Esophagus (tissue), 2 donors: ENCODE measurements at regions not wholly inside any gene's neighbourhood (a gene's known extent, or its start where the extent isn't known, plus 50 kb on each side); places are given as distances from the start of the nearest gene placed in this dataset.

Experiments
- H3K27ac ChIP-seq, 2 donors: one replicate each; pipeline ENCODE4 v1.5.1; 2013; ENCODE audit warnings: low read depth in 2 of 2, mild to moderate bottlenecking in 2 of 2, inconsistent platforms in 1 of 2, low read length in 1 of 2, moderate library complexity in 1 of 2
- H3K27me3 ChIP-seq, 2 donors: one replicate each; pipeline ENCODE4 v1.6.1; 2013; ENCODE audit warnings: low read length in 2 of 2, control low read depth in 1 of 2, mild to moderate bottlenecking in 1 of 2; ENCODE audit not compliant: insufficient read depth in 2 of 2, control insufficient read depth in 1 of 2
- H3K36me3 ChIP-seq, 2 donors: one replicate each; pipeline ENCODE4 v1.6.1; 2013; ENCODE audit warnings: low read length in 1 of 2; ENCODE audit not compliant: control insufficient read depth in 2 of 2, insufficient read depth in 2 of 2
- H3K4me1 ChIP-seq, 2 donors: one replicate each; pipeline ENCODE4 v1.6.1; 2013; ENCODE audit warnings: low read length in 1 of 2; ENCODE audit not compliant: control insufficient read depth in 2 of 2, insufficient read depth in 2 of 2
- H3K4me3 ChIP-seq, 2 donors: one replicate each; pipeline ENCODE4 v1.5.1; 2013; ENCODE audit warnings: low read length in 2 of 2, mild to moderate bottlenecking in 2 of 2, low read depth in 1 of 2, moderate library complexity in 1 of 2
- H3K9me3 ChIP-seq, 2 donors: one replicate each; pipeline ENCODE4 v1.6.1; 2013; ENCODE audit warnings: mild to moderate bottlenecking in 2 of 2, low read depth in 1 of 2, low read length in 1 of 2, moderate library complexity in 1 of 2; ENCODE audit not compliant: control insufficient read depth in 2 of 2, insufficient read depth in 1 of 2
- WGBS, 2 donors: extraction: QIAGEN DNeasy Blood & Tissue Kit; methylation state at CpG; one replicate each; pipeline ENCODE4 v1.1.7; 2013; 5-methylcytosine and 5-hydroxymethylcytosine counted together
- donor health status: healthy with polysubstance abuse.
- donor health status: Bipolar disorder and iron deficiency.

DNA sequence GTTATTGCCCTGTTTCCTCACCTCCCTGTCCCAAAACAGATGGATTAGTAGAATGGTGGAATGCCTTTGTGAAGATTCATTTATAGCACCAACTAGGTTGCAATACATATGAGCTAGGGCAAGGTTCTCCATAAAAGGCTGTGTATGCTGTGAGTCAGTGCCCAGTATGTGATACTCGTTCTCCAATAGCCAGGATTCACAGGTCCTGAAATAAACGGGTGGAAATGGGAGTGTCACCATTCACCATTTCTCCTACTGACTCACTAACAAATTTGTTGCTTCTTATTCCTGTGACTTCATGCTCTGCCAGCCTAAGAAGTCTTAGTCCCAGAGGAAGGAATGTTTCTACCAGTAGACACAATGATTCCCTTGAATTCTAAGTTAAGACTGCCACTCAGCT, 1745.4 kb downstream of the SLITRK1 start:
- no peaks in the 10 kb centered on the region for H3K27me3 ChIP-seq
- no peaks in the 10 kb centered on the region for H3K36me3 ChIP-seq
- no peaks in the 10 kb centered on the region for H3K9me3 ChIP-seq
- no peaks in the 10 kb centered on the region for H3K4me1 ChIP-seq
- no peak overlapping the region for H3K4me3 ChIP-seq
- no peak overlapping the region for H3K27ac ChIP-seq
- 69 to 79% methylated on average over 2 of the region's 2 CpGs for WGBS, 2 donors

DNA sequence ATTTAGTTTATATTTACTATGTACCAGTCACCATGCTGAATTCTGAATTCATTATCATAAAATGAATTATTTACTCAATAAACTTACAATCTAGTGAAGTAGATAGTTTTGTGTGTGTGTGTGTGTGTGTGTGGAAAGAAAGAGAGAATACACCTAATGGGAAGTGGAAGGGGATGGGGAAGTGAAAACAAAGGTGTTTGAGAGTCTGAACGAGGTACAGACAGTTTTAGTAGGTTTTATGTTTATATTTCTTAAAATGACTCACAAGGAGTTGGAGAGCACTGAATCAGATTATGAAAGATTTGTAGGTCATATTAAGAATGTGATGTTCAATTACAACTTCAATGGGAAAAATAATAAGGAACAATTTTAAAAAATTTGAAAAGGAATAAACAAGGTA, 1753.0 kb downstream of the SLITRK1 start:
- Histone ChIP-seq H3K4me1 (no peaks in the 10 kb centered on the region), H3K9me3 (no peaks in the 10 kb centered on the region), H3K27ac (no peak overlapping the region), H3K4me3 (no peak overlapping the region), H3K27me3 (no peaks in the 10 kb centered on the region), H3K36me3 (no peaks in the 10 kb centered on the region)
- WGBS, 2 donors = 26 to 41% methylated on average over 1 of the region's 1 CpG

DNA sequence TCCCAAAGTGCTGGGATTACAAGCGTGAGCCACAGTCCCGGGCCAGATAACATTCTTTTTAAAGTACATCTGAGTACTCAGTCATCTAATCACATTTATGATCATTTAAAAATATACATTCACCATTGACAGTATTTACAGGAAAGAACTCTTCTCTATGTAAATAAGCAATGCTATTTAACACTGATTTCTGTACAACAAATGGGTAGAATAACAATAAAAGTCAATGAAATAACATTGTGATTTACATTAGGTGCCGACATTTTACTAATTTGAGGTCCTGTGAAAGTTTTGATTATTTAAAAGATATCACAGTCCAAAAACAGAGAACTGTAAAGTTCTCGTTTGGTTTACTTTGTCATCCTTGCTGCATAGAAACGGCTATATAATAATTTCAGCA, 1763.7 kb downstream of the SLITRK1 start:
- no peak overlapping the region for H3K4me3 ChIP-seq
- no peak overlapping the region for H3K27ac ChIP-seq
- H3K36me3 ChIP-seq = no peaks in the 10 kb centered on the region
- no peaks in the 10 kb centered on the region for H3K4me1 ChIP-seq
- WGBS, 2 donors = 71 to 72% methylated on average over 5 of the region's 5 CpGs
- H3K9me3 ChIP-seq = no peaks in the 10 kb centered on the region
- no peaks in the 10 kb centered on the region for H3K27me3 ChIP-seq

DNA sequence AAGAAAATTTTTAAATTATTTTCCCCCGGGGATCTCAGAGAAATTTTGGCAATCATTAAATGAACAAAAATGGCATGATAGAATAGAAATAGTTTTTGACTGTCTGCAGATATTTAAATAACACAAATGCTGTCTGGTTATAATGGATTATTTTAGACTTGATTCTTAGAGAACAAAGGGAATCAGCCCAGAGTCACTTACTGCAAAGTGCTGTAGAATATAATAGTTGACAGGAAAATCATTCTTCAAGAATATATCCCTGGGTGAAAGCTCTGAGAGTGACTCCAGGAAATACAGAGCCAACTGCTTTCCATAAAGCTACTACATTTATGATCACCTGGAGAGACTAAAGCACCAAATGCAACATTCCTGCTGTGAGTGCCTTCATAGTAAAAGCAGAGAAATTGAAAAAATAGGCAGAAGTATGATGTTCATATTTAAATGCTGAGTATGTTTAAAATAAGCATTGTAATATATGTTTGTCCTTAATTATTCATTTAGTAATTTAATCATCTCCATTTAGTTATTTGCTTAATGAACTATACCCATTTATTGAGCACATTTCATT, 1765.8 kb downstream of the SLITRK1 start:
- 62 to 67% methylated on average over 1 of the region's 1 CpG for WGBS, 2 donors
- no peak overlapping the region for H3K27ac ChIP-seq
- no peaks in the 10 kb centered on the region for H3K4me1 ChIP-seq

DNA sequence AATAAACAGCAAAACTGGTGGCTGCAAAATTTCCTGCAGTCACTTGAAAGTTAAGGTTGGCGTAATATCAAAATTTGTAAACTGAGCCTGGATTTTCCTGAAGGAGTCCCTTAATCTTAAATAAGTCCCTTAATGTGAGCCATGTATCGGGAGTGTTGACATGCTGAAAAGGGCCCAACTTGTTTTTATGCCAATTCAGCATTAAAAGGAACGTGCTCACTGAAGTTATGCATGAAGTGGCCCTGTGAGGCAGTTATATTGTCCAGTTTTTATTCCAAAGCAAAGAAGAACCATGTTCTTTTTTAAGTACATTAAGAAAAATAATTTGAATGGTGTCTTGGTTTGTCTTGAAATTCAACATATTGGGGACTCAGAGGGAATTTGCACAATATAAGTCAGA, 1766.9 kb downstream of the SLITRK1 start:
- H3K27ac ChIP-seq = no peak overlapping the region
- no peaks in the 10 kb centered on the region for H3K27me3 ChIP-seq
- 69 to 71% methylated on average over 3 of the region's 3 CpGs for WGBS, 2 donors
- H3K4me1 ChIP-seq = no peaks in the 10 kb centered on the region
- no peak overlapping the region for H3K4me3 ChIP-seq
- no peaks in the 10 kb centered on the region for H3K36me3 ChIP-seq
- no peaks in the 10 kb centered on the region for H3K9me3 ChIP-seq

More for the DNA sequence above, 1765.8 kb downstream of the SLITRK1 start:
- H3K36me3 ChIP-seq = no peaks in the 10 kb centered on the region
- H3K4me3 ChIP-seq = no peak overlapping the region
- H3K9me3 ChIP-seq = no peaks in the 10 kb centered on the region
- no peaks in the 10 kb centered on the region for H3K27me3 ChIP-seq

DNA sequence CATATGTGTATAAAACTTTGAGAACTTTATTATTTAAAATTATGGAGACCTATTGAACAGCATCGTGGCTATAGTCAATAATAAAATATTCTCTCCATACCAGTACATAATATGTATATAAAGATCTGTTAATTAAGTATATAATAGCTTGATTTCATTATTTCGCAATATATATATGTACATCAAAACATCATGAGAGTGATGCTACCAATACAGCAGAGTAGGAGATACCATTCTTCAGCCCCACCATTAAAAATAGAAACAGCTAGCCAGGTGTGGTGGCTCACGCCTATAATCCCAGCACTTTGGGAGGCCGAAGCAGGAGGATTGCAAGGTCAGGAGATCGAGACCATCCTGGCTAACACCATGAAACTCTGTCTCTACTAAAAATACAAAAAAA, 1755.3 kb upstream of the SPRY2 start:
- Histone ChIP-seq H3K27me3 (no peaks in the 10 kb centered on the region), H3K36me3 (no peaks in the 10 kb centered on the region), H3K9me3 (peaks cover 0 to 3% of the 10 kb centered on the region in 2 donors), H3K4me3 (no peak overlapping the region), H3K27ac (no peak overlapping the region), H3K4me1 (no peaks in the 10 kb centered on the region)
- WGBS, 2 donors = 87 to 88% methylated on average over 5 of the region's 5 CpGs

DNA sequence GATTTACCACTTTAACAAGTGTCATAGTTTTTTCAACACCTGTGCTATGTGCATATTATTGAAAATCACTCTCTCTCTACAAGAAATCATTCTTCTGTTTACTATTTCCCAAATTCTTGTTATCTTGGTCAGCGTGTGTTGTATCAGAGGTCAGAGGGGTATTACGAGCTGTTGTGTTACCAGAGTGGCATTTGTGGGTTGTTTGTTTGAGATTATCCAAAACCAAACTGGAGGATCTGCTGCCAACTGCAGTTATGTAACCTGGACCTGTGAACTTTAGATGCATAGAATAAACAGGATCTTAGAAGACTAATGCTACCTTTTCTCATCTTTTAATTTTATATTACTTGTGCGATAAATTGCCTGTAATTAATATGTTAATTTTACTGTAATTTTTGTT, 1751.4 kb upstream of the SPRY2 start:
- Histone ChIP-seq H3K4me1 (no peaks in the 10 kb centered on the region), H3K27ac (no peak overlapping the region), H3K27me3 (no peaks in the 10 kb centered on the region), H3K36me3 (no peaks in the 10 kb centered on the region), H3K4me3 (no peak overlapping the region), H3K9me3 (peaks cover 0 to 3% of the 10 kb centered on the region in 2 donors)
- WGBS, 2 donors = 70 to 78% methylated on average over 3 of the region's 3 CpGs

DNA sequence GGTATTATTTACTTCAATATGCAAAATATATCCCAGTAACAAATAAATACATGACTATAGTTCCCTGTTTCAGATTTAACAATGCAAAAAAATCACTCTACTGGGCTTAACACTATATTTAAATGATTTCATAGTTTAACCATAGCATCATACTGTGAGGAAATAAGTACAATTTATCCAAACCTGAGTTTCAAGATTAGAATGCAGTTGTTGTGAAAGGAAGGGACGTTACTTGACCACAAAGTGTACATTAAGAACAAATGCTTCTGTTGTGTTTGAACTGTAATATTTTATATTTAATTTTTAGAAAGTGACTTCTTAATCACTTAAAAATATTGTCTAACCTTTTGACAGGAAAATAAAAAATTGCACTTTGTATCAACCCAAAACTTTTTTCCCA, 1747.9 kb upstream of the SPRY2 start:
- no peak overlapping the region for H3K27ac ChIP-seq
- no peaks in the 10 kb centered on the region for H3K9me3 ChIP-seq
- no peaks in the 10 kb centered on the region for H3K27me3 ChIP-seq
- WGBS, 2 donors = 24 to 51% methylated on average over 1 of the region's 1 CpG
- no peaks in the 10 kb centered on the region for H3K4me1 ChIP-seq
- H3K36me3 ChIP-seq = no peaks in the 10 kb centered on the region
- no peak overlapping the region for H3K4me3 ChIP-seq

DNA sequence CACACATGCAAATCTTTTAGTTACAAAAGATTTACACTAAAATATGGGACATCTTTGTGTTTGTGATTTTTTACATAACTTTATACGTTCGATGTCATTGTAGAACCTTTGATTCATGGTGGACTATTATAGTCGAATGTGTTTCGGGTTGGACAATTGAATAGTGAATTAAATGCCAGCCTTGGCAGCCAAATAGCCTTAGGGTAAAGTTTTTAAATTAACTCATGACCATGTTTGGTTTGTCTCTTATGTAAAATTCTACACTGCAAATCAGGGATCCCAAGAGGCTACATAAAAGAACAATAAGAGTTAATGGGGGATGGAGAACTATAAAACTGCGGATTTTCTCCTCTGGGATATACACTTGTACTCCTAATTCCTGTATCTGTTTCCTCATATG, 1735.6 kb upstream of the SPRY2 start:
- Histone ChIP-seq H3K36me3 (no peaks in the 10 kb centered on the region), H3K27ac (no peak overlapping the region), H3K4me3 (no peak overlapping the region), H3K4me1 (no peaks in the 10 kb centered on the region), H3K27me3 (no peaks in the 10 kb centered on the region), H3K9me3 (no peaks in the 10 kb centered on the region)
- 59 to 70% methylated on average over 5 of the region's 5 CpGs for WGBS, 2 donors

DNA sequence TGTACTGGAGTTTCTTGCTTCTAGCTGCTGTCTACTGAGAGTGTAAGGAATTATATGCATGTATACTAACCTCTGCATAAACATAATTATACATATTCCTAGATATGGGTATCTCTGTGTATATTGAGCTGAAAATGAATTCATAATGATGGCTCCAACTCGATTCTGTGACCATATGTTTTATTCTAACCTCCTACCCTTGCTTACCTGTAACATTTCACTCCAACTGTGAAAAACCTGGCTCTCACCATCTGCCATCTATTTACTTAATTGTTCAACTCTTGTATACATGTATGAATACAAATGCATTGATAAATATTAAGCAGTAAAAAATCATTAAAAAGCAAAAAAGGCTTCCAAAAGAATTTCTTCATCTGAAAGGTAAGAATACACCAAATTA, 1729.5 kb upstream of the SPRY2 start:
- Histone ChIP-seq H3K4me3 (no peak overlapping the region), H3K4me1 (no peaks in the 10 kb centered on the region), H3K36me3 (no peaks in the 10 kb centered on the region), H3K27me3 (no peaks in the 10 kb centered on the region), H3K27ac (no peak overlapping the region), H3K9me3 (no peaks in the 10 kb centered on the region)
- WGBS, 2 donors = 10 to 12% methylated on average over 1 of the region's 1 CpG
